ENCODE measurements at regions not wholly inside any gene's neighbourhood (a gene's known extent, or its start where the extent isn't known, plus 50 kb on each side); places are given as distances from the start of the nearest gene placed in this dataset.

DNA sequence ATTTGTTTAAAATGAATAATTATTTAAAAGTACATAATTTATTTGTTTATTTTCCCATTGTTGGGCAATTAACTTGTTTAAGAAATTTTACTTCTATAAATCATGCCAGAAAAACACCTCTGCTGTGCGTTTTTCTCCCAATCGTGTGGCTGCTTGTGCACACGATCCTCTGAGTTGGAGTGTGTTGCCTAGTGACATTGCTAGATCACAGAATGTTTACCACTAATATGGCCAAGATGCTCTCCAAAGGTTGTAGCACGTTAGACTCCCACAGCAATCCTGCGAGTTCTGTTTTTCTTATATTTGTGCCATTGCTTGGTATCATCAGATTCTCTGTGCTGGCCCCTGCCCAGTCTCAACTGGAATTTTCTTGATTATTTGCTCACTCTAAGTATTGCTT is 207.1 kb upstream of the ADCY1 start:
- H3K4me3 ChIP-seq = no peak overlapping the region
- in situ Hi-C loops (cut with MboI) (no loop called here), intact Hi-C loops (cut with micrococcal nuclease; ENCODE audit: unreplicated experiment) (no loop called here)
- CTCF ChIA-PET = no interaction called here
- 17% methylated on average over 5 of the region's 5 CpGs for WGBS (ENCODE audit: insufficient coverage, insufficient replicate concordance, low lambda C conversion rate, missing lambda C conversion rate)
- POLR2A ChIA-PET = no interaction called here
- H3K9me3 ChIP-seq (replicated peaks; ENCODE audit: control insufficient read depth, insufficient read depth, low read length) = no peaks in the 10 kb centered on the region
- FAIRE-seq (no peak), DNase-seq (ENCODE audit: low read depth, low spot score) (no peak), ATAC-seq (no peak)
- SMC1A ChIA-PET (ENCODE audit: uncharacterized antibody, unreplicated experiment) = no interaction called here
- H3K36me3 ChIP-seq (ENCODE audit: control insufficient read depth in 2 of 2, insufficient read depth in 2 of 2, low read length in 1 of 2) = no peaks in the 10 kb centered on the region
- RAD21 ChIA-PET (ENCODE audit: unreplicated experiment) = no interaction called here
- H3K4me1 ChIP-seq (ENCODE audit: control insufficient read depth, insufficient read depth, low read length) = no peaks in the 10 kb centered on the region
- H4K20me1 ChIP-seq (ENCODE audit: control insufficient read depth, insufficient read depth) = no peaks in the 10 kb centered on the region
- H3K27ac ChIP-seq (ENCODE audit: control insufficient read depth, insufficient read depth) = no peak overlapping the region
- no peak overlapping the region for H3K4me2 ChIP-seq (ENCODE audit: control insufficient read depth, insufficient read depth)
- no peak overlapping the region for H3K9ac ChIP-seq (ENCODE audit: control insufficient read depth, insufficient read depth, low read length)
- BruUV-seq (replicated peaks) = no TSS peak
- no peaks in the 10 kb centered on the region for H3K79me2 ChIP-seq (ENCODE audit: control insufficient read depth, insufficient read depth, low read length)
- peaks cover 0 to 3% of the 10 kb centered on the region in 2 experiments; a peak in 2 of 4 replicates for H3K27me3 ChIP-seq (replicated peaks in 1 of 2; ENCODE audit: control insufficient read depth in 2 of 2, insufficient read depth in 2 of 2, low read length in 1 of 2)
- no peak overlapping the region for H2AFZ ChIP-seq (ENCODE audit: control insufficient read depth, low read depth, low read length)
- TF ChIP-seq, protein P1, sequence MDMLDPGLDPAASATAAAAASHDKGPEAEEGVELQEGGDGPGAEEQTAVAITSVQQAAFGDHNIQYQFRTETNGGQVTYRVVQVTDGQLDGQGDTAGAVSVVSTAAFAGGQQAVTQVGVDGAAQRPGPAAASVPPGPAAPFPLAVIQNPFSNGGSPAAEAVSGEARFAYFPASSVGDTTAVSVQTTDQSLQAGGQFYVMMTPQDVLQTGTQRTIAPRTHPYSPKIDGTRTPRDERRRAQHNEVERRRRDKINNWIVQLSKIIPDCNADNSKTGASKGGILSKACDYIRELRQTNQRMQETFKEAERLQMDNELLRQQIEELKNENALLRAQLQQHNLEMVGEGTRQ (IDR thresholded peaks at IDR 0.05; ENCODE audit: borderline replicate concordance, low read depth, low read length) = no peak
- TF ChIP-seq STAT3 (IDR thresholded peaks at IDR 0.05; ENCODE audit: low read depth, low read length) (no peak), BRCA1 (IDR thresholded peaks at IDR 0.05; ENCODE audit: low read depth, low read length) (no peak), ZSCAN29 (IDR thresholded peaks at IDR 0.05) (no peak), TCF7 (IDR thresholded peaks at IDR 0.05; ENCODE audit: borderline replicate concordance) (no peak), CREM (IDR thresholded peaks at IDR 0.05; ENCODE audit: low read depth) (no peak), EZH2 (IDR thresholded peaks at IDR 0.05; ENCODE audit: borderline replicate concordance, control insufficient read depth, low read depth, low read length) (no peak), YBX1 (IDR thresholded peaks at IDR 0.05) (no peak), NBN (IDR thresholded peaks at IDR 0.05) (no peak), NR2C2 (IDR thresholded peaks at IDR 0.05; ENCODE audit: borderline replicate concordance, control insufficient read depth, insufficient read length, low read depth) (no peak), SIX5 (IDR thresholded peaks at IDR 0.05; ENCODE audit: low read depth, low read length, severe bottlenecking) (no peak)
- TF ChIP-seq, protein P2, sequence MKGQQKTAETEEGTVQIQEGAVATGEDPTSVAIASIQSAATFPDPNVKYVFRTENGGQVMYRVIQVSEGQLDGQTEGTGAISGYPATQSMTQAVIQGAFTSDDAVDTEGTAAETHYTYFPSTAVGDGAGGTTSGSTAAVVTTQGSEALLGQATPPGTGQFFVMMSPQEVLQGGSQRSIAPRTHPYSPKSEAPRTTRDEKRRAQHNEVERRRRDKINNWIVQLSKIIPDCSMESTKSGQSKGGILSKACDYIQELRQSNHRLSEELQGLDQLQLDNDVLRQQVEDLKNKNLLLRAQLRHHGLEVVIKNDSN (IDR thresholded peaks at IDR 0.05; ENCODE audit: borderline replicate concordance, extremely low read length, insufficient read depth, low read depth, low read length) = no peak
- TF ChIP-seq, protein P3, sequence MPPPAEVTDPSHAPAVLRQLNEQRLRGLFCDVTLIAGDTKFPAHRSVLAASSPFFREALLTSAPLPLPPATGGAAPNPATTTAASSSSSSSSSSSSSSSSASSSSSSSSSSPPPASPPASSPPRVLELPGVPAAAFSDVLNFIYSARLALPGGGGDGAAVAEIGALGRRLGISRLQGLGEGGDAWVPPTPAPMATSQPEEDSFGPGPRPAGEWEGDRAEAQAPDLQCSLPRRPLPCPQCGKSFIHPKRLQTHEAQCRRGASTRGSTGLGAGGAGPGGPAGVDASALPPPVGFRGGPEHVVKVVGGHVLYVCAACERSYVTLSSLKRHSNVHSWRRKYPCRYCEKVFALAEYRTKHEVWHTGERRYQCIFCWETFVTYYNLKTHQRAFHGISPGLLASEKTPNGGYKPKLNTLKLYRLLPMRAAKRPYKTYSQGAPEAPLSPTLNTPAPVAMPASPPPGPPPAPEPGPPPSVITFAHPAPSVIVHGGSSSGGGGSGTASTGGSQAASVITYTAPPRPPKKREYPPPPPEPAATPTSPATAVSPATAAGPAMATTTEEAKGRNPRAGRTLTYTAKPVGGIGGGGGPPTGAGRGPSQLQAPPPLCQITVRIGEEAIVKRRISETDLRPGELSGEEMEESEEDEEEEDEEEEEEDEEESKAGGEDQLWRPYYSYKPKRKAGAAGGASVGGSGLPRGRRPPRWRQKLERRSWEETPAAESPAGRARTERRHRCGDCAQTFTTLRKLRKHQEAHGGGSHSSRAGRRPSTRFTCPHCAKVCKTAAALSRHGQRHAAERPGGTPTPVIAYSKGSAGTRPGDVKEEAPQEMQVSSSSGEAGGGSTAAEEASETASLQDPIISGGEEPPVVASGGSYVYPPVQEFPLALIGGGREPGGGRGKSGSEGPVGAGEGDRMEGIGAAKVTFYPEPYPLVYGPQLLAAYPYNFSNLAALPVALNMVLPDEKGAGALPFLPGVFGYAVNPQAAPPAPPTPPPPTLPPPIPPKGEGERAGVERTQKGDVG (CRISPR knock-in tag; IDR thresholded peaks at IDR 0.05) = no peak

Data from GM12878 (cell line).